Trophoblast cell (in vitro differentiated cells and primary cell): ENCODE measurements at regions not wholly inside any gene's neighbourhood (a gene's known extent, or its start where the extent isn't known, plus 50 kb on each side); places are given as distances from the start of the nearest gene placed in this dataset.

ENCODE experiments used
- DNase-seq, 2 donors: peaks; one replicate each; pipeline ENCODE4 v3.0.0-alpha.2; 2016
- H2AFZ ChIP-seq: 2 replicates; pipeline ENCODE4 v1.6.1; 2013; ENCODE audit warnings: low read length, moderate library complexity, mild to moderate bottlenecking; ENCODE audit not compliant: insufficient read depth, poor library complexity
- H2AK5ac ChIP-seq: 2 replicates; pipeline ENCODE4 v1.6.1; 2013; ENCODE audit warnings: mild to moderate bottlenecking, low read length
- H2BK120ac ChIP-seq: 2 replicates; pipeline ENCODE4 v1.6.1; 2013; ENCODE audit warnings: low read length, mild to moderate bottlenecking, moderate library complexity; ENCODE audit not compliant: insufficient read depth, poor library complexity
- H2BK12ac ChIP-seq: 2 replicates; pipeline ENCODE4 v1.6.1; 2013; ENCODE audit warnings: mild to moderate bottlenecking, low read length, moderate library complexity
- H2BK5ac ChIP-seq: 2 replicates; pipeline ENCODE4 v1.6.1; 2013; ENCODE audit warnings: low read length, low read depth, moderate library complexity, mild to moderate bottlenecking; ENCODE audit not compliant: poor library complexity
- H3K14ac ChIP-seq: 2 replicates; pipeline ENCODE4 v1.6.1; 2013; ENCODE audit warnings: mild to moderate bottlenecking, low read length
- H3K18ac ChIP-seq: 2 replicates; pipeline ENCODE4 v1.6.1; 2013; ENCODE audit warnings: mild to moderate bottlenecking, low read length
- H3K23ac ChIP-seq: 2 replicates; pipeline ENCODE4 v1.6.1; 2013; ENCODE audit warnings: low read length
- H3K27ac ChIP-seq: 2 replicates; pipeline ENCODE4 v1.5.1; 2013; ENCODE audit warnings: low read depth, mild to moderate bottlenecking, inconsistent platforms, low read length, moderate library complexity
- H3K27me3 ChIP-seq: 2 replicates; pipeline ENCODE4 v1.6.1; 2013; ENCODE audit warnings: inconsistent platforms, mild to moderate bottlenecking, low read length, moderate library complexity; ENCODE audit not compliant: insufficient read depth
- H3K36me3 ChIP-seq, 2 experiments: 1 replicate in 1 of 2; 2 replicates in 1 of 2; pipeline ENCODE4 v1.6.1; 2013; ENCODE audit warnings: low read length in 2 of 2, mild to moderate bottlenecking in 2 of 2, moderate library complexity in 1 of 2; ENCODE audit not compliant: insufficient read depth in 2 of 2, control insufficient read depth in 1 of 2
- H3K4ac ChIP-seq: 2 replicates; pipeline ENCODE4 v1.6.1; 2013; ENCODE audit warnings: low read depth, mild to moderate bottlenecking, low read length, moderate library complexity
- H3K4me1 ChIP-seq, 2 experiments: 1 replicate in 1 of 2; 2 replicates in 1 of 2; pipeline ENCODE4 v1.6.1; 2013; ENCODE audit warnings: low read length in 2 of 2, mild to moderate bottlenecking in 2 of 2, moderate library complexity in 1 of 2; ENCODE audit not compliant: insufficient read depth in 2 of 2, control insufficient read depth in 1 of 2
- H3K4me2 ChIP-seq: 2 replicates; pipeline ENCODE4 v1.6.1; 2013; ENCODE audit warnings: inconsistent platforms, mild to moderate bottlenecking, low read length, moderate library complexity
- H3K4me3 ChIP-seq: 2 replicates; pipeline ENCODE4 v1.5.1; 2013; ENCODE audit warnings: mild to moderate bottlenecking, low read depth, low read length, inconsistent platforms
- H3K79me1 ChIP-seq: one replicate; pipeline ENCODE4 v1.6.1; 2013; ENCODE audit warnings: low read length
- H3K79me2 ChIP-seq: 2 replicates; pipeline ENCODE4 v1.6.1; 2013; ENCODE audit warnings: low read length, mild to moderate bottlenecking; ENCODE audit not compliant: control insufficient read depth, insufficient read depth, poor library complexity
- H3K9ac ChIP-seq: 2 replicates; pipeline ENCODE4 v1.6.1; 2013; ENCODE audit warnings: mild to moderate bottlenecking, low read length
- H3K9me3 ChIP-seq: 2 replicates; pipeline ENCODE4 v1.6.1; 2013; ENCODE audit warnings: low read depth, mild to moderate bottlenecking, control low read depth, inconsistent platforms, low read length; ENCODE audit not compliant: insufficient read depth
- H4K12ac ChIP-seq: 2 replicates; pipeline ENCODE4 v1.6.1; 2013; ENCODE audit warnings: low read depth, mild to moderate bottlenecking, low read length, moderate library complexity
- H4K8ac ChIP-seq: 2 replicates; pipeline ENCODE4 v1.6.1; 2013; ENCODE audit warnings: low read depth, mild to moderate bottlenecking, low read length, moderate library complexity
- H4K91ac ChIP-seq: one replicate; pipeline ENCODE4 v1.6.1; 2013; ENCODE audit warnings: low read depth, mild to moderate bottlenecking, low read length, moderate library complexity
- WGBS: extraction: QIAGEN DNeasy Blood & Tissue Kit; methylation state at CpG from one replicate; pipeline ENCODE4 v1.1.7; 2013; ENCODE audit warnings: missing lambda C conversion rate; ENCODE audit not compliant: insufficient read length, insufficient coverage; ENCODE audit errors: extremely low coverage; 5-methylcytosine and 5-hydroxymethylcytosine counted together

GRCh38 chr7:25407053-25407452, 178.8 kb upstream of the NPVF start:
- Histone ChIP-seq H2BK120ac (no peak overlapping the region), H2BK5ac (no peak overlapping the region), H3K9ac (no peak overlapping the region), H3K27me3 (no peaks in the 10 kb centered on the region), H3K4me1 (no peaks in the 10 kb centered on the region), H3K9me3 (no peaks in the 10 kb centered on the region), H3K23ac (no peak overlapping the region), H3K79me2 (no peaks in the 10 kb centered on the region), H3K27ac (no peak overlapping the region), H3K4me3 (no peak overlapping the region), H2BK12ac (no peak overlapping the region), H4K91ac (no peak overlapping the region), H4K12ac (no peak overlapping the region), H3K36me3 (no peaks in the 10 kb centered on the region), H3K14ac (no peak overlapping the region), H3K79me1 (no peaks in the 10 kb centered on the region), H3K4me2 (no peak overlapping the region), H4K8ac (no peak overlapping the region), H2AFZ (no peak overlapping the region), H3K18ac (no peak overlapping the region), H2AK5ac (no peak overlapping the region), H3K4ac (no peak overlapping the region)
- DNase-seq: no peak

- H3K14ac ChIP-seq: no peak overlapping the region
- no peaks in the 10 kb centered on the region for H3K36me3 ChIP-seq
- no peak overlapping the region for H4K8ac ChIP-seq
- no peak overlapping the region for H2BK5ac ChIP-seq
- H3K27me3 ChIP-seq: no peaks in the 10 kb centered on the region
- H3K4ac ChIP-seq: no peak overlapping the region
- no peak overlapping the region for H3K4me3 ChIP-seq
- H3K79me1 ChIP-seq: no peaks in the 10 kb centered on the region
- no peak overlapping the region for H2AK5ac ChIP-seq
- H2BK120ac ChIP-seq: no peak overlapping the region
- no peaks in the 10 kb centered on the region for H3K9me3 ChIP-seq
- H3K9ac ChIP-seq: no peak overlapping the region
- no peak overlapping the region for H4K12ac ChIP-seq
- no peak overlapping the region for H2BK12ac ChIP-seq
- no CpG with 5 or more reads among the region's 9 CpGs for WGBS
- peaks cover 0 to 2% of the 10 kb centered on the region in 2 experiments for H3K4me1 ChIP-seq
- no peak overlapping the region for H3K23ac ChIP-seq
- no peak overlapping the region for H3K18ac ChIP-seq
- H4K91ac ChIP-seq: no peak overlapping the region
- no peak overlapping the region for H2AFZ ChIP-seq
- no peaks in the 10 kb centered on the region for H3K79me2 ChIP-seq
- H3K27ac ChIP-seq: no peak overlapping the region
- no peak overlapping the region for H3K4me2 ChIP-seq
- no peak for DNase-seq
Measured at GRCh38 chr7:25408012-25408687, 179.9 kb upstream of the NPVF start.

GRCh38 chr7:25408876-25409275, 180.6 kb upstream of the NPVF start:
- H2BK120ac ChIP-seq: no peak overlapping the region
- DNase-seq: no peak
- no peaks in the 10 kb centered on the region for H3K79me2 ChIP-seq
- no peak overlapping the region for H4K8ac ChIP-seq
- H3K27ac ChIP-seq: no peak overlapping the region
- no peak overlapping the region for H4K12ac ChIP-seq
- no peaks in the 10 kb centered on the region for H3K79me1 ChIP-seq
- no peak overlapping the region for H2AFZ ChIP-seq
- no peak overlapping the region for H3K4ac ChIP-seq
- H3K18ac ChIP-seq: no peak overlapping the region
- H3K14ac ChIP-seq: no peak overlapping the region
- no peak overlapping the region for H3K23ac ChIP-seq
- peaks cover 0 to 3% of the 10 kb centered on the region in 2 experiments for H3K4me1 ChIP-seq
- H3K27me3 ChIP-seq: no peaks in the 10 kb centered on the region
- no peak overlapping the region for H2BK5ac ChIP-seq
- H3K36me3 ChIP-seq: no peaks in the 10 kb centered on the region
- H3K9ac ChIP-seq: no peak overlapping the region
- no peak overlapping the region for H4K91ac ChIP-seq
- whole genome bisulfite sequencing: no CpG with 5 or more reads among the region's 6 CpGs
- no peaks in the 10 kb centered on the region for H3K9me3 ChIP-seq
- H3K4me2 ChIP-seq: no peak overlapping the region
- H2BK12ac ChIP-seq: no peak overlapping the region
- H2AK5ac ChIP-seq: no peak overlapping the region
- no peak overlapping the region for H3K4me3 ChIP-seq

- DNase-seq: no peak
- H3K18ac ChIP-seq: no peak overlapping the region
- H2BK120ac ChIP-seq: no peak overlapping the region
- H3K79me1 ChIP-seq: no peaks in the 10 kb centered on the region
- H3K36me3 ChIP-seq: no peaks in the 10 kb centered on the region
- H4K8ac ChIP-seq: no peak overlapping the region
- no peaks in the 10 kb centered on the region for H3K27me3 ChIP-seq
- H3K9ac ChIP-seq: no peak overlapping the region
- H3K9me3 ChIP-seq: no peaks in the 10 kb centered on the region
- no peak overlapping the region for H3K4me3 ChIP-seq
- no peak overlapping the region for H2BK5ac ChIP-seq
- H3K14ac ChIP-seq: no peak overlapping the region
- H2AFZ ChIP-seq: no peak overlapping the region
- H3K79me2 ChIP-seq: no peaks in the 10 kb centered on the region
- H3K4ac ChIP-seq: no peak overlapping the region
- no peak overlapping the region for H2AK5ac ChIP-seq
- no peak overlapping the region for H3K27ac ChIP-seq
- WGBS: no CpG with 5 or more reads among the region's 6 CpGs
- H3K23ac ChIP-seq: no peak overlapping the region
- no peak overlapping the region for H3K4me2 ChIP-seq
- no peak overlapping the region for H2BK12ac ChIP-seq
- H4K91ac ChIP-seq: no peak overlapping the region
- H4K12ac ChIP-seq: no peak overlapping the region
- peaks cover 0 to 4% of the 10 kb centered on the region in 2 experiments for H3K4me1 ChIP-seq
Measured at GRCh38 chr7:25409897-25410636, 181.8 kb upstream of the NPVF start.
